ENCODE measurements at regions not wholly inside any gene's neighbourhood (a gene's known extent, or its start where the extent isn't known, plus 50 kb on each side); places are given as distances from the start of the nearest gene placed in this dataset.

DNA sequence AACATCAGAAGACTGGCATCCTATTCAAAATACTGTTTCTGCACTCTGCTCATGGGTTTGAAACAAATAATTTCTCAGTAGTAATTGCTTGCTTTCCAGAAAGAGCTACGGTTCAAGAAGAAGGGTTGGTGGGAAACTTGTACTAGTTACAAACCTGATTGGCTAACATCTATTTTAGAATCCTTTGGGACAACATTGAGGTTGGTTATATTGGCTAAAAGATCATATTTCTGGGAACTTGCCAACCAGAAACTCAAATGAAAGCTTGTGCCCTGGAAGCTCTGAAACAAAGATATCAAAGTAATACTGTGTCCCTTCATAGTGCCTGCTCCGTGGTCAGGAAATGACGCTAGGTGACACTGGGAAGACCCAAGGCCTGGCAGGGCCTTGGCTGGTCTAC lies 141.7 kb downstream of the LACC1 start:
- no peak for DNase-seq (ENCODE audit: low read depth in 2 of 2)

DNA sequence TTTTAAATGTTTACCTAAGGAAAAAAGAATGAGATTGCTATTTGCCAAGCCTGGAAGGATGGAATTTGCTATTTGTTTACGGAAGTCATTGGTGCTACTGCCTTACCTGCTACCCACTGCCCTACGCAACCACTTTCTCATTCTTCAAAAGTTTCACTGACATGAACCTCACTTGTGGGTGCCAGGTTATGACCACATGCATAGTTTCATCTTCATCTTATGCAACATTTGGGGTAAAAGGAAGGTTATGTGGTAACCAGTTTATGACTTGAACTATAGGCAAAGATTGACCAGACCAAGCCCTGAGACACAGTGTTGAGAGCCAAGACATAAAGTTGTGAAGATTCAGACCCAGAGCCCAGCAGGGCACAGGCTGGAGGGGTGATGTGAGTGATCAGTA lies 142.5 kb downstream of the LACC1 start:
- no peak for DNase-seq (ENCODE audit: low read depth in 2 of 2)

DNA sequence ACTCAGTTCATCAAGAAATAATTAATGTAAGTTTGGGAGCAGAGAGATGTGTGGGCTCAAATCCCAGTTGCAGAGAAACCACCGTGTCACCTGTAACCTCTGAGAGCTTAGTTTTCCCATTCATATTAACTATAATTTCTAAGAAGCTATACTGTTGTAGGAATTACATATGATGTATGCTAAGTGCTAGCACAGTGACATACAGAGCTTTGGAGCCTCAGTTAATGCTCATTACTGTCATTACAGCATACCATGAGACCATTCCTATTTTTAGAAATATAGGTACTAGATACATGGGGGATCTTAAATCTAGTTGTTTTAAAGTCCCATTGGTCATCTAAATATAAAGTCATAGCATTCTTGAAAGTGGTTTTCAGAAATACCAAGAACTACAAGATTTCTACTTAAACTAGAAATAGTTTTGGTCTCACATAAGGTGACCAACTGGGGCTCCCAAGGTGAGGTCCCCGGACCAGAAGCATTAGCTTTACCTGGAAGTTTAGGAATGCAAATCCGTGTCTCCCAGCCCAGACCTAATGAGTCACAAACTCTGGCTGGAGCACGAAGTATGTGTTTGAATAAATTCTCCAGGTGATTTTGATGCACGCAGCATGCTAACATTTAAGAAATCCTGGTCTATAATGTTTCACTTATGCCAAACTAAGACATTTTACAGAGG lies 144.6 kb downstream of the LACC1 start:
- no peak for DNase-seq (ENCODE audit: low read depth in 2 of 2)

DNA sequence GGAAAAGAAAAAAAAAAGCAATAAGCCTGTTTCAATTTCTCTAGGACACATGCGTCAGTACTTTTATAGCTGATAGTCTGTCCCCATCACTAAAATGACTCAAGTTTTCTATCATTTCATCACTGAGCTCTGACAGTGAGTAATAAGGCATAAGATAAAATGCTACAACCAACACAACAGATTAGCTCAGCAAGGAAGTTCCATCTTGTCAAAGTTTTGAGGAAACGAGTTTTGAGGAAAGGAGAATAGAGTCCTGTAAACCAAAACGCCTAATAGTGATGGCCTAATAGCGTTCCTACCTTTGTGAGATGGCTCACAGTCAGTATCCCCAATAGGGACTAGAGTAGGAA lies 145.1 kb downstream of the LACC1 start:
- DNase-seq (ENCODE audit: low read depth in 2 of 2), result no peak

DNA sequence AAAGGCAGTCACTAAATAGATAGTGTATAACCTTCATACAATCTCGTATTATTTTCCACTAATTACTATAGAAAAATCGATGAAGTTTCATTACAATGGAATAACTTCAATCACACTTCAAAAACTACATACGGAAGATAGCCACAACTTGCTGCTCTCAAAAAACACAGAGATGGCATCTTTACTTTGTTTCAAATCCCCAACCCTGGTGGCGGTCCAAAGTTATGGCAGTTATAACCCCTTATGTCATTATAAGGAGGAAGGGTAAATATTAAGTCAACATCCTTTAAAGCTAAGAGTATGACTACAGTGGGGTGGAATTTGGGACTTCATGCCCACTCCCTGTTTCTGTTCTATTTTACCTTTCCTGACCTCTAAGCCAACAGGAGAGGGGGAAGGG lies 146.5 kb downstream of the LACC1 start:
- DNase-seq (ENCODE audit: low read depth in 2 of 2), result no peak

DNA sequence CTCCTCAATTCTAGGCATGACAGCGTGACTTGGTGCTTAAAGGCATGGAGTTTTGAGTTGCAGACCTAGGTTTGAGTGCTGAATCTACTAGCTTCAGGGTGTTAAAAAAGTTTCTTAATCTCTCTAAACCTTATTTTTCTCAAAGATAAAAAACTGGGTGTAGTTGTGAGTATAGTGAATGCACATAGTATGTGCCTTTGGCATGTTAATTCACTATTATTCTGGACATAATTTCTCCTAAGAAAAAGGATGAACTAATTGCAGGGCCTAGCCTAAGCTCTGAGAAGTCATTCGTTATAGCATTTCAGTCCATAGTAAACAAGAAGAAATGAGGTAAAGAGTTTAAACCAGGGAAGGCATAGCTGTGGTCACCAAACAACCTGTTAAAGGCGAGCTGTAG lies 149.0 kb downstream of the LACC1 start:
- DNase-seq (ENCODE audit: low read depth in 2 of 2), result no peak

DNA sequence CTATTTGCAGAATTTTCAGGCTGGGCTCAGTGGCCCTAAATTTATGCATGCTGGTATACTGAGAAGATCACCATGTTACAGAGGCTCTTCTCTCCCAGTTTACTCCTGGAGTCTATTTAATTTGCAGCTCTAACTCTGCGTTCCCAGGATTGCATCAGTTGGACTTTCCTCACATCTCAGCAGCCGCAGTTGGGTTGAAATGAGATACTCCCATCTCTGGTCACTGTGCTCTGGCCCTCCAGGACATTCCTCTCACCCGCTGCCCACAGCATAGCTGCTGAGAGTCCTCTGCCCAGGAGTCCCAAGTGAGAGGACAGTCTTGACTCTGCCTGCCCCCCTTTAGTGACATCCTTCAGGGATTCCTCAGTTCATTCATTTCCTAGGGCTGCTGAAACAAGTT lies 150.9 kb downstream of the LACC1 start:
- DNase-seq (ENCODE audit: low read depth in 2 of 2), result no peak

DNA sequence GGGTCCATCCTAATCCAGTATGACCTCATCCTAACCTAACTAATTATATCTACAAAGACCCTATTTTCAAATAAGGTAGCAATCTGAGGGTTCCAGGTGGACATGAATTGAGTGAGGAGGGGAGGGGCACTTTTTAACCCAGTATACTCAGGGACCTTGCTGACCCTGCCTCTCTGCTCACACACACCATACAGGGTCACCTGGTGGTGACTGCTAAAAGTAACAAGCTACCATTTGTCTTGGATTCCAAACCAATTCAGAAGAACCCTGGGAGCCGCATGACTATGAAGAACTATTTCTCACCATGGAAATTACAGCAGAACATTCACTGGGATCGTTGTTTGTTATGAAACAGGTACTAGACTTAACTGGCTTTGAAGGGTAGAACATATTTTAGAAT lies 151.9 kb downstream of the LACC1 start:
- no peak for DNase-seq (ENCODE audit: low read depth in 2 of 2)

DNA sequence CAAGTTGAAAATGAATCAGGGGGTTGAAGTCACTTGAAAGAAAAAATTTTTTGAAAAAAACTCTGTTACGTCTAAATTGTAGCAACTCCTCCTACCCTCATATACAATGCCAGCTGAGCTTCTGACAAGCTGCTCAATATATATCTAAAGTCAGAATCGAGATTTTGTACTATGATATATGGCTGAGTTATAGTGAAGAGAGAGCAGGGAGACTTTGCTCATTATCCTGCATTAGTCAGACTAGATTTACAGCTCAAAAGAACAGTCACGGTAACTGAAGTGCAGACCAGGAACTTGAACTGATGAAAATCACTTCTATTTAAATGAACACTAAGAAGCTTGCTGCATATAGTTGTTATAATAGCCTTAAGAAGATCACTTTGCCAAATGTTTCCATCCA lies 153.1 kb downstream of the LACC1 start:
- no peak for DNase-seq (ENCODE audit: low read depth in 2 of 2)

DNA sequence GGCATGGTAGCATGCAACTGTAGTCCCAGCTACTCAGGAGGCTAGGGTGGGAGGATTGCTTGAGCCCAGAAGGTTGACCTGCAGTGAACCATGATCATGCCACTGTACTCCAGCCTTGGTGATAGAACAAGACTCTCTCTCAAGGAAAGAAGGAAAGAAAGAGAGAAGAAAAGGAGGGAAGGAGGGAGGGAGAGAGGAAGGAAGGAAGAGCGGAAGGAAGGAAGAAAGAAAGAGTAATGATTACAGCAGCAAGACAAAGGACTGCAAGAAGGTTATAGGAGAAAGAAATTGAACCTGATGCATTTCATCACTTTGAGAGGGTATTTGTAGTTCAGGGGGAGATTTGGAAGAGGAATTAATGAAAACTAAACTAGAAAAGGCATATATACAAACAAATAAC lies 155.7 kb downstream of the LACC1 start:
- no peak for DNase-seq (ENCODE audit: low read depth in 2 of 2)

DNA sequence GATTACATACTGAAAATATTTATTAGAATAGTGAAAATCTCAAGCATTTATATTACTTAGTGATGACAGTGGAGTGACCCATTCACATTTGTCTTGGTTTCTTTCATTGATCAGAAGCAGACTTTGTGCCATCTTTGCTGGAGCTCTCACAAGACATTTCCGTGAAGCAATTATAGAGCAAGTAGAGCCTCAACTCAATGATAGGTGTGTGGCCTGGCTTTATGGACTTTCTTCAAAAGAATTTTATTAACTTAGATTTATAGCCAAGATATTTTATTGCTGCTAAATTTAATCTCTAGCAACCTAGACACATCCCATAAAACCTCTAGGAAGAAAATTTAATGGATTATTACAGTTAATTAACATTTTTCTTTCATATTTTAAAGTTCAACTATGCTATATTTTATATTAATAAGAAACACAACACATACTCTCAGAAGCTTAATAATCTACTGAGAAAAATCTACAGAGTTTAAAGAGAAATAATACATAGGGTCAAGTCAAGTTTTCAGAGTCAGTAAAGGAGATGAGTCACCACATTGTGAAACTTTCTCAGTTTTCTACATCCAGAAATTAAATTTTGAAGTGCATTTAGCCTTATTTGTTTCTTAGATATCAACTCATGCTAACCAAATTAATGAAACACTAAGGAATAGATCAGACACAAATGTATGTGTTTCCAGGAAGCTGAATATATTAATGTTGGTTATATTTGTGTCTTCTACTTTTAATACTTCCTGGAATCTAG lies 160.5 kb downstream of the LACC1 start:
- no peak for DNase-seq (ENCODE audit: low read depth in 2 of 2)

DNA sequence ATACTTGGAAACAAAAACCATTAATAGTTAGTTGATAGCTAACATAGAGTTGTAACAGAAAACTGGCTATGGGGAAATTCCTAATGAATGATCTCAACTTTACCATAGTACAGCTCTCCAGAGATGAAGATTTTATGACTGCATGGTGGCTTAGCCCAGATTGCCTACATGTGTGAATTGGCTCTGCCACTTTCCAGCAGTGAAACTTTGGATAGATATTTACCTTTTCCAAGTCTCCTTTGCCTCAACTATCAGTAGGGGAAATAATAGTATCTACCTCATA lies 161.1 kb downstream of the LACC1 start:
- no peak for DNase-seq (ENCODE audit: low read depth in 2 of 2)

DNA sequence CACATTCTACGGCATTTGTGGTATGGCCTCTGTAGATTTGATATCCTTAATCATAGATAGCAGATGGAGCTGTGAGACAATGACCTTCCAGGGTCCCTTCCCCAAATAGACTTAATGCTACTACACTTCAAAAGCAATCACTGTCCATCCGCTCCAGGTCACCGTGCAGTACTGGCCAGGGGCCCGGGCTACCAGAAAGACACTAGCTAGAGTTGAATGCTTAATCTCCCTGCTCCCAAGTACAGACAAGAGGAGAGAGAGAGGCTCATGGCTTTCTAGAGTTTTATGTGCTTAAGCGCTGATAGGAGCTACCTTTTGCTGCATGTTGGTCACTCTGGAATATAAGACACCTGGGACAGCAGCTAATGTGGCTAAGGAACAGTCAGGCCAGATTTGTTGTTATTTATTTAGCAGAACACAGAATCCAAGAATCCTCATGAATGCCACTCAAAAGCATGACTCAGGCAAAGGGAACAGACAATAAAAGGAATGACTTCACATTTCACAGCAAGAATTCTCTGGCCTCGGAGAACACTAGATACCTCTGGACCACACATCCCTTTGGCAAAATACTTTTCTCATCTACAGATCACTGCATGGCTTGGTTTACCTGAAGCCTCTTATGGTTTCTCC lies 165.0 kb downstream of the LACC1 start:
- no peak for DNase-seq (ENCODE audit: low read depth in 2 of 2)

DNA sequence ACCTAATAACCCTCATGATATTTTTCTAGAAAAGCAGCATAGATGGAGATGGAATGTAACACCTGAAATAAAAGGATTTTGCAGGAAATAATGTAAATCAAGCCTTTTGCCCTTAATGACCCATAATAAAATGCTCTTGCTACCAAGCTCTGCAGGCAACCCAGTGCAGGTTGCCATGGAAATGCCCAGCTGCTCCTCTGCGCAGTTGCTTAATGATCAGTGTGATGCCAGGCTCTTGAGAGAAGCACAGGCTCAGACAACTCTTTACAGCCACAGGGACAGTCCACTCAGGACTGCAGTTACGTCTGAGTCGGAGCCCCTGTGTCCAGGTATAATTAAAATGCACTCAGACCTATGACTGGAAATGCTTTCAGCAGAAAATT lies 165.5 kb downstream of the LACC1 start:
- DNase-seq (ENCODE audit: low read depth in 2 of 2), result no peak

DNA sequence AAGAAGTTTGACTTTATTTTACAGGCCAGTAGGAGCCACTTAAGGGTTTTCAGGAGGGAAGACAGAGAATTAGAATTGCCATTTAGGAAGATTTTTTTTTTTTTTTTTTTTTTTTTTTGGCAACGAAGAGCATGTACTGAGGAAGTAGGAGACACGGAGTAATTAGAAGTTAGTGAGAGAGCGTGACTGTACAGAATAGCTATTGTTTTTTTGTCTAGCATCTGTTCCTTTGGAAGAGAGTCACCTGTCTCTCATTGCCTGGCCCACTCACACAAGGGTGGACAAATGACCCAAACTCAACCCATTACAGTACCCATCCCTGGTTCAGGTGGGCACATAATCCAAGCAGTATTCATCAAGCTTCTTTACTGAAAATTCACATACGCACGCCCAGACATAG lies 166.7 kb downstream of the LACC1 start:
- DNase-seq (ENCODE audit: low read depth in 2 of 2), result no peak

DNA sequence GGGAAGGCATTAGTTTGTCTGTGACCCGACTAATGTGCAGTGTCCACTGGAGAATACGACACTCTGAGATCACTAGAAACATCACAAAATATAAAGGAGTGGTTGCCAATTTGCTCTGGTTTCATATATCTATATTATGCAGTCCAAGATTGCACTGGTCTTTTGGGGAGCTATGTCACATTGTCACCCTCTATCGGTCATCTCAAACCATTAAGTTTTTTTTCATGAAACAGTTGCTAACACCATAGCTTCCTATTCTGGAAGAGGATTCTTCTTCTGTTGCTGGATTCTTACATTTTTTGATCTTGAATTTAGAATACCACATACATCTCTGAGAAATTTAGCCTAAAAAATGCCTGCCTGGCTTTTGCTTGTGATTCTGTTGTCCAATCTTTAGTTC lies 168.6 kb downstream of the LACC1 start:
- DNase-seq (ENCODE audit: low read depth in 2 of 2), result no peak

DNA sequence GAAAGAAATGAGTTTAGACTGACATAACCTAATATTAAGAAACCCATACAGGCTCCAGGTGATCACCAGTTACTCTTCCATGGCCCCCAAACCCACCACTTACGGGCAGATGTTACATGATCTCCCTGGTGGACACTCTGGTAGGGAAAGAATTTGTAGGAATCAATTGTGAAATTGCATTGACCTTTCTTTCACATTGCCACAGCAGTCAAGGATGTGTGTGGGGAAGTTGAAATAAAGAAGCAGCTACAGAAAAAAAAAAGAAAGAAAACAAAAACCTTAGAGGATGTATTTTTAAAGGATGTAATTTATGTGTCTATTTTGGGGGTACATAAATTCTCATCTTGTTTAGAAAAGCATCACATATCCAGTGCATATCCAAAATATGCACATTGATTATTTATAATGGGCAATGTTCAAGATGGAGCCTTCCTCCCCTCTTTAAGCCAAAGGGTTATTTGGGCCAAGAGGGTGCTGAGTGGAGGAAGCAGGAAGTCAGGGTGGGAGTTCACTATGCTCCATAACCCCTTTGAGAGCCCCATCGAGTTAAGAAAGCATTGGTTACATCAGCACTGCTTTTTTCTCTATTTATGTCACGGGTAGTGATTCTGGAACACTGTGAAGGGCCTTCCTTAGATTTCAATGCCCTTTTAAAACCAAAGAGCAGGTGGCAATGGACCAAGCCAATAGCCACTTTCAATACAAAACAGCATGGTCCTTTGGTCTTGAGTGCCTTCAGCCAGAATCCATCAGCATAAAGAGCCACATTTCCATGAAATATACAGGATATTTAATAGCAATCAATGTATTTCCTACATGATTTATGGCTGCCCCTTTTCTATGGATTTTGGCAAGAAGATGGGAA lies 169.6 kb downstream of the LACC1 start:
- DNase-seq (ENCODE audit: low read depth in 2 of 2), result no peak

DNA sequence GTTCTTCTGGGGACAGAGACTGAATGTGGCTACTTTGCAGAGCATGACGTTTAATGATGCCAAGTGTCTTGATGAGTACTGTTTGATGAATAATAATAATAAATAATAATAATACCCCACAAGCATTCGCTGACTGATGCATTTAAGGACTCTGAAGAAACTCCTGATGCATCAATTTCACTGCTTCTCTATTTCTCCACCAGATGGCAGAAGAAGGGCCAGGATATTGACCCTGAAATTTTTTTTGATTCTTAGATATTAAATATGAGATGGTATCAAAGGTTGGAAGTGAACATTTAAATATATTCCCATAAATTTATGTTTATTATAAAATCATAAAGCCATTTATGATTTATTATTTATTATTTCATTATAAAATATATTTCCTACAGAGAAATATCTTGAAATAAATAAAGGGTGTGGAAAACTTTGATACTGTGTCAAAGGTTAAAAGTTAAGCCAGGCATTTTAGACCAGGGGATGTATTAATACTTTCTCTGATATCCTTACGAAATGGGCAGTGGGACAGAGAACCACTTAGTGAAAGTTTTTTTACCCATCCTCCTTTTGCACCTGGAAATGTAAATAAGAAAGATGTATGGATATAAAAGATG lies 170.9 kb downstream of the LACC1 start:
- no peak for DNase-seq (ENCODE audit: low read depth in 2 of 2)

DNA sequence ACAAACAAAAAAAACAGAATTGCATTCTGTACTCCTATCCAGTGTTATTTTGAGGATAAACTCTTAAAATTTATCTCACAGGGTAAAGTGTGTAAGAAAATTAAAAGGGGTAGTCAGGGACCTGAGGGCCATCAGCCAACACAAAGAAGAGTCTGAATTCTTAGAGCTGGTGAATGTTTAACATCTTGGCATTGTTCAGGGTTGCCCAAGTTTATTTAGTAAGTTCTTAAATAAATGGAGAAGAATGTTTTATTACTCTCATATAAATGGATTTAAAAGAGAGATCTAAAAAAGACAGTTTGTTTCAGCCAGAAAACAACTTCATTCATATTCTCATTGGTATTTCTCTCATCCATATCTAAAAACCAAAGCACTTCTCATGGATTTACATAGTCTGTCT lies 171.7 kb downstream of the LACC1 start:
- DNase-seq (ENCODE audit: low read depth in 2 of 2), result no peak

DNA sequence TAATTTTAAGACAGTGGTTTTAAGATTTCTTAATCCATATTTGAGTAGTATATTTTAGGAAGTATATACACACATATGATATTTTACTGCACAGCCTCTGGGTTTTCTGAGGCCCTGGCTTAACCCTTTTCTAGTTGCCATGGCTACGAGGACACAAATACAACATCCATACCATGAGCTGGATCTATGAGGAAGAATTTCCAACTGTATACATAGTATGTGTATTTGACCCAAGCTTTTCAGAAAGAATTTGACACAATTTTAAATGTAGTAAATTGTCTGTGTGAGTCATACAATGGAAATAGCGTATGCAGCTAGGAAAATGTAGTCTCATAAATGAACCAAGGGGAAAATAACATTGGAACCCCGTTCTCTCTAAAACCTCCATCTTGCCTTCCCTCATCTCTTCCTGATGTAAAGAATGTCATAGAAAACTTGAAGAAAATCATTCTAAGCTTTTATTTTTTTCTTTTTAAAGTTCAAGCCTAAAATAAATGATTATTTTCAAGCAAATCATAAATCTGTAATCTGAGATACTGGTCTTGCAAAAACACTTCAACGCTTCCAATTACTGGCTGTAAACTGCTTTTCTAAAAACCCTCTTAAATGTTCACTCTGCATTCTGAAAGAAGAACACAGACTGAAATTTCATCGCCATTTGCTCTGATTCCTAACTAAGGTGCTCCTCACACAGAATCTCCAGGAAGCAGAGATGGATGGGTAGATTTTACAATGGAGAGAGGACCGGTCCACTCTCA lies 172.4 kb downstream of the LACC1 start:
- no peak for DNase-seq (ENCODE audit: low read depth in 2 of 2)

DNA sequence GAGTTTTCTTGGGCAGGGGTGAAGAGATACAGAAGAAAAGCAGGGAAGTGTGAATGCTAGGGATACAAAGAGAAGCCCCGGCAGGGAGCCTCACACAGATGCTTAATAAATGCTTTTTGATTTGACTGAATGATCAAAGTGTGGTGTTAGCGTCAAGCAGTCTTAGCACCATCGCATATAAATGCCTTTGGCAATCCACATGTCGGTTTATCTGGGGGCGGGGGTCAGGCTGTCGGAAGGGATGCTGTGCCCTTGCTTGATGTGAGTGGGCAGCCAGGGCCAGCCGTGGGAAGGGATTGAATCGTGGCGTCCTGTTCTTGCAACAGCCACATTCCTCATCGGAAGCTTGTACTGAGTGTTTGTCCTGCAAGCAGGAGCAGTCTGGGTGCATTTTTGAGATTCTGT lies 173.1 kb downstream of the LACC1 start:
- no peak for DNase-seq (ENCODE audit: low read depth in 2 of 2)

DNA sequence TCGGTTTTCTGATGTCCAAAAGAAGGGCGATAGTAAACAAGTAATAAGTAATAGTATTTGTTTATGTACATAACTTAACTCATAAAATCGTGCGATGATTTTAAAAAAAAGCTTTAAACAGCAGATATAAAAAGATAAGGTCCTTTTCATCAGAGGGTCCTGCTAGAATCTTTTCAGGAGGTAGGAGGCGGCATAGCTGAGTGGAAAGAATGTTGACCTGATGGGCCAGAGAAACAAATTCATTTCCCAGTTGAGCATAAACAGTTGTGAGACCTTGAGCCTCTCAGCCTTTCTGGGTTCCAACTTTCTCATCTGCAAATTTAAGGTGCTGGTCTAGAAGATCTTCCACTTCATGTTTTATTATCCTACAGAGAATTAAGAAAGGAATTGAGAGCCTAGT lies 173.5 kb downstream of the LACC1 start:
- no peak for DNase-seq (ENCODE audit: low read depth in 2 of 2)
